Endothelial cell of umbilical vein (primary cell): ENCODE measurements at regions not wholly inside any gene's neighbourhood (a gene's known extent, or its start where the extent isn't known, plus 50 kb on each side); places are given as distances from the start of the nearest gene placed in this dataset.

Source experiments
- BruUV-seq: library from RNA; stranded (reverse); fragments of 400-500 nt; replicated peaks from 2 replicates; lab custom pipeline; 2021; lab: Mats Ljungman, UMichigan
- CTCF ChIA-PET: fragments of 300-600, 350-600 bp; sonication (Branson Sonifier 250); formaldehyde crosslinking; loops from one replicate; lab custom pipeline; 2021; ENCODE audit warnings: antibody characterized with exemption, inconsistent platforms; lab: Charles Lee
- POLR2A ChIA-PET: fragments of 300-600, 350-600 bp; sonication (Branson Sonifier 250); formaldehyde crosslinking; loops from one replicate; lab custom pipeline; 2021; ENCODE audit warnings: antibody characterized with exemption, inconsistent platforms; lab: Charles Lee
- DNase-seq: peaks from one replicate; pipeline ENCODE4 v3.0.0-alpha.2; 2011; ENCODE audit warnings: low read depth, low spot score
- FAIRE-seq: peaks from 2 replicates; lab custom pipeline; 2011; peaks lifted over from hg19 to GRCh38; lab: Jason Lieb, UNC
- H2AFZ ChIP-seq: 2 replicates; pipeline ENCODE4 v1.6.0; 2012; ENCODE audit warnings: low read depth, low read length, control low read depth, inconsistent platforms
- H3K27ac ChIP-seq: 2 replicates; pipeline ENCODE4 v1.5.1; 2011; ENCODE audit warnings: low read depth, mild to moderate bottlenecking, control low read depth, low read length, moderate library complexity; ENCODE audit not compliant: insufficient read depth
- H3K27me3 ChIP-seq, 2 experiments: 2 replicates each; pipeline versions ENCODE4 v1.6.0 to v1.6.1; 2011; ENCODE audit warnings: low read length in 2 of 2, mixed read lengths in 1 of 2; ENCODE audit not compliant: control insufficient read depth in 2 of 2, insufficient read depth in 2 of 2
- H3K36me3 ChIP-seq, 2 experiments: 2 replicates in 1 of 2; 3 replicates in 1 of 2; pipeline ENCODE4 v1.5.1; 2011; ENCODE audit warnings: low read length in 2 of 2, mild to moderate bottlenecking in 1 of 2, moderate library complexity in 1 of 2; ENCODE audit not compliant: control insufficient read depth in 2 of 2, insufficient read depth in 2 of 2; ENCODE audit errors: extremely low read depth in 1 of 2
- H3K4me1 ChIP-seq: 3 replicates; pipeline ENCODE4 v1.5.1; 2011; ENCODE audit warnings: mild to moderate bottlenecking, low read length; ENCODE audit not compliant: control insufficient read depth, insufficient read depth; ENCODE audit errors: extremely low read depth
- H3K4me2 ChIP-seq: 2 replicates; pipeline ENCODE4 v1.6.1; 2011; ENCODE audit warnings: low read length, control low read depth, mixed read lengths; ENCODE audit not compliant: insufficient read depth
- H3K4me3 ChIP-seq, 3 experiments: fragments of 200-600 bp in 1 of 3; sonication (generic), shearing (Covaris generic) in 1 of 3; replicated peaks in 1 of 3; 2 replicates each; pipeline ENCODE4 v1.5.1; 2011 to 2016; ENCODE audit warnings: control low read depth in 3 of 3, low read length in 3 of 3, mild to moderate bottlenecking in 2 of 3, inconsistent platforms in 1 of 3, low read depth in 1 of 3, moderate library complexity in 1 of 3; ENCODE audit not compliant: insufficient read depth in 1 of 3
- H3K79me2 ChIP-seq: 2 replicates; pipeline ENCODE4 v1.6.0; 2012; ENCODE audit warnings: low read length, inconsistent platforms; ENCODE audit not compliant: control insufficient read depth, insufficient read depth
- H3K9ac ChIP-seq: replicated peaks from 2 replicates; pipeline ENCODE3; 2011; ENCODE audit warnings: low read length, control low read depth; ENCODE audit not compliant: insufficient read depth; ENCODE audit errors: extremely low read depth
- H3K9me1 ChIP-seq: replicated peaks from 3 replicates; pipeline ENCODE4 v1.6.0; 2011; ENCODE audit warnings: mild to moderate bottlenecking, low read length; ENCODE audit not compliant: control insufficient read depth, insufficient read depth; ENCODE audit errors: extremely low read depth
- H3K9me3 ChIP-seq: replicated peaks from 2 replicates; pipeline ENCODE4 v1.5.1; 2012; ENCODE audit warnings: low read length, inconsistent platforms; ENCODE audit not compliant: control insufficient read depth, insufficient read depth
- H4K20me1 ChIP-seq: replicated peaks from 2 replicates; pipeline ENCODE3; 2011; ENCODE audit warnings: mild to moderate bottlenecking, low read length; ENCODE audit not compliant: control insufficient read depth, insufficient read depth; ENCODE audit errors: extremely low read depth
- CTCF ChIP-seq, 2 donors: IDR thresholded peaks; 1 replicate in 1 of 2; 2 replicates in 1 of 2; pipeline ENCODE4 v1.5.1; 2011; ENCODE audit warnings: low read length in 2 of 2, mild to moderate bottlenecking in 2 of 2, moderate library complexity in 2 of 2, control low read depth in 1 of 2, inconsistent platforms in 1 of 2, low read depth in 1 of 2; ENCODE audit not compliant: insufficient read depth in 1 of 2; ENCODE audit errors: extremely low read depth in 1 of 2
- EZH2 ChIP-seq: IDR thresholded peaks from 2 replicates; pipeline ENCODE4 v1.6.1; 2012; ENCODE audit warnings: borderline replicate concordance, low read depth, mild to moderate bottlenecking, moderate library complexity, low read length, inconsistent platforms; ENCODE audit not compliant: severe bottlenecking
- FOS ChIP-seq: IDR thresholded peaks from 2 replicates; pipeline ENCODE4 v1.6.1; 2011; ENCODE audit warnings: mild to moderate bottlenecking, low read length, moderate library complexity, borderline replicate concordance; ENCODE audit not compliant: insufficient read depth
- GATA2 ChIP-seq: IDR thresholded peaks from 2 replicates; pipeline ENCODE4 v1.7.0; 2011; ENCODE audit warnings: low read depth, mild to moderate bottlenecking, moderate library complexity, mixed read lengths, low read length; ENCODE audit not compliant: insufficient read length, insufficient read depth
- JUN ChIP-seq: IDR thresholded peaks from 2 replicates; pipeline ENCODE4 v1.6.1; 2011; ENCODE audit warnings: borderline replicate concordance, low read depth; ENCODE audit not compliant: insufficient read length, insufficient read depth
- MAX ChIP-seq: IDR thresholded peaks from 2 replicates; pipeline ENCODE4 v1.6.1; 2011; ENCODE audit not compliant: insufficient read depth, insufficient read length
- MYC ChIP-seq: IDR thresholded peaks from one replicate; pipeline ENCODE4 v1.6.1; 2011; ENCODE audit warnings: mild to moderate bottlenecking, low read depth, low read length
- POLR2A ChIP-seq: IDR thresholded peaks from 2 replicates; pipeline ENCODE4 v1.6.1; 2012; ENCODE audit warnings: low read depth, mild to moderate bottlenecking, control low read depth, low read length
- POLR2AphosphoS5 ChIP-seq: IDR thresholded peaks from 2 replicates; pipeline ENCODE4 v1.6.1; 2012; ENCODE audit warnings: low read depth, mild to moderate bottlenecking, control low read depth, low read length, moderate library complexity; ENCODE audit not compliant: insufficient read depth
- dilution Hi-C: fragments of 300-500 bp; cut with MboI; formaldehyde crosslinking; loops from one replicate; pipeline ENCODE4 v1.15.0; 2019; ENCODE audit warnings: low sequenced_read_pairs; ENCODE audit not compliant: extremely low pct_ligation_motif_present
- intact Hi-C: fragments of 100-400 bp; cut with micrococcal nuclease; formaldehyde crosslinking; loops from one replicate; pipeline ENCODE4 v1.10.0; 2022

GRCh38 chr22:47423266-47423665 lies 660.8 kb downstream of the TBC1D22A start:
- ChIA-PET CTCF (no interaction called here), POLR2A (no interaction called here)
- H2AFZ ChIP-seq = no peak overlapping the region
- no TSS peak for BruUV-seq
- H3K4me1 ChIP-seq = no peaks in the 10 kb centered on the region
- H3K9me3 ChIP-seq = peaks cover 5% of the 10 kb centered on the region
- H3K4me3 ChIP-seq = no peak overlapping the region
- no peak for FAIRE-seq
- H3K79me2 ChIP-seq = no peaks in the 10 kb centered on the region
- no peak overlapping the region for H3K27ac ChIP-seq
- no peak overlapping the region for H3K4me2 ChIP-seq
- no peaks in the 10 kb centered on the region for H3K9me1 ChIP-seq
- H4K20me1 ChIP-seq = no peaks in the 10 kb centered on the region
- DNase-seq = no peak
- no peaks in the 10 kb centered on the region for H3K36me3 ChIP-seq
- dilution Hi-C loops (no loop called here), intact Hi-C loops (no loop called here)
- no peaks in the 10 kb centered on the region for H3K27me3 ChIP-seq
- no peak for TF ChIP-seq GATA2
- TF ChIP-seq CTCF (IDR thresholded peaks at IDR 0.05; ENCODE audit: extremely low read depth in 1 of 2, insufficient read depth in 1 of 2, low read depth in 1 of 2, low read length in 2 of 2) = no peak
- TF ChIP-seq EZH2 = no peak
- no peak for TF ChIP-seq POLR2AphosphoS5
- TF ChIP-seq POLR2A = no peak
- TF ChIP-seq MAX = no peak
- no peak for TF ChIP-seq MYC
- no peak for TF ChIP-seq FOS
- no peak for TF ChIP-seq JUN
- no peak overlapping the region for H3K9ac ChIP-seq
